ENCODE measurements at regions not wholly inside any gene's neighbourhood (a gene's known extent, or its start where the extent isn't known, plus 50 kb on each side); places are given as distances from the start of the nearest gene placed in this dataset.

- no peak for DNase-seq (ENCODE audit: low read depth)
- H3K4me3 ChIP-seq (ENCODE audit: low read depth, low read length), result no peak overlapping the region
- no peak for TF ChIP-seq CTCF (conservative IDR thresholded peaks at IDR 0.05; ENCODE audit: low read depth, low read length)
Measured at GRCh38 chr16:54996186-54996585, 65.5 kb downstream of the IRX5 start.

DNA sequence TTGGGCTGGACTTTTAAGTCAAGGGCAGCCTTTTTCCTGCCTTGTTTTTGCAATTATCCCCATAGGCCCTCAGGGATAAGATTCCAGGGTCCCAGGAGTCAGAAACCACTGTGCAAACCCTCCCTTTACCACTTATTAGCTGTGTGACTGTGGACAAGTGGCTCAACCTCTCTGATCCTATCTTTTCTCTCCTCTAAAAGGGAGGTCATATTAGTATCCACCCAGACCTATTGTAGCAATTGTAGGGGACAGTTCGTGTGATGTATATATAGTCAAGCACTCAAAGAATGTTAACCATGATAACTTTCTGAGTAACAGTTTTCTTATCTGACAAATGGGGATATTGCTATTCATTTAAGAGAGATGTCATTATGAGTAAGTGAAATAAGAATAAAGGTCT, 68.2 kb downstream of the IRX5 start:
- DNase-seq (ENCODE audit: low read depth), result no peak
- no peak for TF ChIP-seq CTCF (conservative IDR thresholded peaks at IDR 0.05; ENCODE audit: low read depth, low read length)
- no peak overlapping the region for H3K4me3 ChIP-seq (ENCODE audit: low read depth, low read length)

- TF ChIP-seq CTCF (conservative IDR thresholded peaks at IDR 0.05; ENCODE audit: low read depth, low read length), result no peak
- no peak for DNase-seq (ENCODE audit: low read depth)
- no peak overlapping the region for H3K4me3 ChIP-seq (ENCODE audit: low read depth, low read length)
Measured at GRCh38 chr16:54999481-54999880, 68.8 kb downstream of the IRX5 start.

DNA sequence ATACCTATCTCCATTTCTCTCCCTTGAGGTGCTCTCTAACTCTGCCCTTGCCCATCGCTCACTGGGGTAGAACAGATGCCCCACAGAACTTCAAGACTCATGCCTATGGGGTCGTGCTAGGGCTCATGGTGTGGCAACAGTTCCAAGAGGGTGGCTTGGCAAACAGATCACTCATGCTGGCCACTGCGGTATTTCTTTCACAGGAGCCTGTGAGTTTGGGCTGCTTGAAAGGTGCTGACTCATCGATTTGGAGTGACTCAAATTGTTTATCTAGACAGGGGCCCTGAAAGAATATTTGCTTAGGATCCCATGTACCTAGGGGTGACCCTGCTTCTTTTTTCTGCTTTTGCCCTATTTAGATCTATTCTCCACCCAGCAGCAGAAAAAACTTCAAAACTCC, 69.9 kb downstream of the IRX5 start:
- H3K4me3 ChIP-seq (ENCODE audit: low read depth, low read length), result no peak overlapping the region
- TF ChIP-seq CTCF (conservative IDR thresholded peaks at IDR 0.05; ENCODE audit: low read depth, low read length), result no peak
- DNase-seq (ENCODE audit: low read depth), result peak; percentile 4

DNA sequence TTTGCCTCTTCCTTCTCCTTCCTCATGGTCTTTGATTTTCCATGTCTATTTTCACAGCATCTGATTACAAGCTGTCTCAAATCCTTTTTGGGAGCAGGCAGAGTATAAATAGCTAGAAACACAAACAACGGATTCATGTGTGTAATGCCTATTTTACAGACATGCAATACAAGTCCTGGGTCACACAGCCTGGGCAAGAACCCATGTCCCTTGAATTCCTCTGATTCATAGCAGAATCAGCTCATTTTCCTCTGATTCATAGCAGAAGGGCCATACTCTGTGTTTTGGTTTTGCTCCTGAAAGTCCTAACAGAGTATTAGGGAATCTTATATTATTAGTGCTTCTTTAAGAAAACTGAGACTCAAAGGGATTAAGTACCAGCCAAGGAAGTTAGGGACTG, 71.3 kb downstream of the IRX5 start:
- no peak for TF ChIP-seq CTCF (conservative IDR thresholded peaks at IDR 0.05; ENCODE audit: low read depth, low read length)
- DNase-seq (ENCODE audit: low read depth), result no peak
- H3K4me3 ChIP-seq (ENCODE audit: low read depth, low read length), result no peak overlapping the region

DNA sequence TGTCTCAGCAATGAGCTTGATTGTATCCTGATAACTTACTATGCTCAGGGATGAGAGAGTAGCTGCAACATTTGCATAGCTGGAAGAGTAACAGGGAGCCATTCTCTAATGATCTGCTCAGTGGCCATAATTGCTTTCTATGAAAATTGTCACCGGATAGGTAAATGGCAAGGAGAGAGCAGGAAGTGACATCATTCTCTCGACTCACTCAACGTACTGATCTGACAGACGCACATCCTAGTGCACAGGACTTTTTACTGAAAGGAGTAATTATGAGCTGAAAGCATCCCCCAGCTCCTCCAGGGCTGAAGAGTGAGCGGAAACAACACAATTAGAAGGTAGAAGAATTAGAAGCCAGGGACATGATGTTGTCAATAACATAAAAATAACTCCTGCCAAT, 71.8 kb downstream of the IRX5 start:
- TF ChIP-seq CTCF (conservative IDR thresholded peaks at IDR 0.05; ENCODE audit: low read depth, low read length), result no peak
- no peak for DNase-seq (ENCODE audit: low read depth)
- no peak overlapping the region for H3K4me3 ChIP-seq (ENCODE audit: low read depth, low read length)

DNA sequence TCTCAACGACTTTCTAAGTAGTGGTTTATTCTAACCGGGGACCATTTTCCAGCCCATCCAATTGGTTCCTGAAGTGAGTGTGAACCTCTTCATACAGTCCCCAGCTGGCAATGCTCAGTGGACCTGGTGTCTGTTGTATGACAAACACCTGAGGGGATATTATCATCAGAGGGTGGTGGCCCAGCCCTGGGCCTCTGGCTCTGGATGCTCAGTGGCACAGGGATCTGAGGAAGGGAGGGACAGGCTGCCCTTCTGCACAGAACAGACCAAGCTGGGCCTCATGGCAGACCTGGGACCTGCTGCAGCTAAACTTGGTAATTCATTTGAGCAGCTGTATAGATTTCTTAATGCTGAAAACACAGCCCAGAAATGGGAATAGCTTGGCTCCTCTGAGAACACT, 72.6 kb downstream of the IRX5 start:
- no peak overlapping the region for H3K4me3 ChIP-seq (ENCODE audit: low read depth, low read length)
- TF ChIP-seq CTCF (conservative IDR thresholded peaks at IDR 0.05; ENCODE audit: low read depth, low read length), result no peak
- no peak for DNase-seq (ENCODE audit: low read depth)
